ENCODE measurements at regions not wholly inside any gene's neighbourhood (a gene's known extent, or its start where the extent isn't known, plus 50 kb on each side); places are given as distances from the start of the nearest gene placed in this dataset.

DNA sequence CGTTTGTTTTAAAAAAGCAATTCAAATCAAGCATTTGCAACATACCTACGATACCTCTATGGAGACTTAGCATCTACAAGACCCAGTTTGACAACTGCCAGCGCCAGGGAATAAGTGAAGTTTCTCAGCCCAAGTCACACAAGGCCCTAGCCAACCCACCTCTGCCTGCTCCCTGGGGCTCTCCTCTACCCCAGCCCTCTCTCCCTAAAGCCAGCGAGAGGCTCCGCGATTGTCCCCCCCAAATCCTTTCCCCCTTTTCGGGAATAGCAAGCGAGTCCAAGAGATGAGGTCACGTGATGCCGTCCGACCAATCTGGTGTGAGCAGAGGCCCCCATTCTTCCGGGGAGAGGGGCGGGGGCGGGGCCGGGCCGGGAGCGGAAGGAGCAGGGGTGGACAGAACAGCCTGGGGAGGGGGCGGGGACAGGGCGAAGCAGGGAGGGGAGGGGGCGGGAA is 102.2 kb upstream of the RAB6C start:
- no peak for FAIRE-seq

- no peak for FAIRE-seq
Measured at GRCh38 chr2:129877795-129878775, 101.4 kb upstream of the RAB6C start.

GRCh38 chr2:129879614-129880180 is 99.8 kb upstream of the RAB6C start:
- FAIRE-seq, result no peak

- no peak for FAIRE-seq
Measured at GRCh38 chr2:129880309-129880708, 99.2 kb upstream of the RAB6C start.

- FAIRE-seq, result no peak
Measured at GRCh38 chr2:129880971-129881370, 98.5 kb upstream of the RAB6C start.

GRCh38 chr2:129881786-129882396 is 97.6 kb upstream of the RAB6C start:
- no peak for FAIRE-seq

DNA sequence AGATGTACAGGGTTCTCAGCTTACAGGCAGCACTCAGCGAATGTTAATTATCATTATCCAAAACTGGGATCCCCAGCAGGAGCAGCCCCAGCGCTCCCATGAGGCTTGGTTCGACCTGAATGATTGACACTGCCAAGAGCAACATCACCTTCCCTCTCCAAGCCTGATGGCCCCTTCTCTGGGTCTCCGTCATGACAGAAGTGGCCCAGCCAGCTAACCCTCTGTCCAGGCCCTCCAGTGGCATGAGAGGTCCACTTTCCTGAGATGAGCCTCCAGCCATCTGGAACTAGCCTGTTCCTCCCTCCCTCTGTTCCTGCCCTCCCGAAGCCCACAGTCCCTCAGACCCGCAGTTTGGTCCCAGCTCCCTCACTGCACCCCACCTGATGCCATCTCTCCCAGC is 97.0 kb upstream of the RAB6C start:
- FAIRE-seq, result no peak

DNA sequence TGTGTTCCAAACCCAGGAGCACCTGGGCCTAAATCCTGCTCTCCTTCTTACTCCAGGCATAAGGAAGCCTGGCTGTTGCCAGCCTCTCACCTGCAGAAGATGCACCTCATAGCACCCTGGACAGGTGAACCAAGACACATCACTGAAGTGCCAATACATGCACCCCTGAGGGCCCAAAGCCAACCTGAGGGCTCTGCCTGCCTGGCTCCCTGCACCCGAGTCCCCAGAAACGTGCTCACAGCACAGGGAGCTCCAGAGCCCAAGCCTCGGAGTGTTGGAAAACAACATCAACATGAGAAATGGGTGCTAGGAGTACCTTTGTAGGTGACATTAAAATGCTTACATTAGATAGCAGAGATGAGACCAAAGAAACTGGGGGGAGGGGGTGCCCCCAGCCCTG is 96.3 kb upstream of the RAB6C start:
- FAIRE-seq, result no peak

DNA sequence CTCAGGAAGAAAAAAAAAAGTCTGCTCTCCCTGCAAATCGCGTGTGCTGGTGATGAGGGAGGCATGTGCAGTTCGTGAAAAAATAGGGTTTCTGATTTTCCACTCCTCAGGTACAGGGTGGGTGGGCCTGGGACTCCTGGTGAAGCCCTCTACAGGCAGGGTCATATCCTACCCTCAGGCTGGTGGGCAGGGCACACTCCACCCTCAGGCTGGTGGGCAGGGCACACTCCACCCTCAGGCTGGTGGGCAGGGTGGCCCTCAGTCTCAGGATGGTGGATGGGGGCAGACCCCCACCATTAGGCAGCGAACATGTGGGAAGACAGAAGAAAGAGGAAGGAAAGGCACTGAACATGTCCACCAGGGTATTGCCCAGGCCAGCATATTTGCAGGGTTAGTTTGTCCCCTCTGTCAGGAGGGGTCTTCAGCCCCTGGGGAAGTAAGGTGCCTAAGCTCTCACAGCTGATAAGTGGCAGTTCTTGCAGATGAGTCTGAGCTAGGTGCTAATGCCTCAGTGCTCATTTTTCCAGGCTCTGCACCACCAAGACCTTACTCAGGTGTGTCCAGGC is 95.2 kb upstream of the RAB6C start:
- no peak for FAIRE-seq

DNA sequence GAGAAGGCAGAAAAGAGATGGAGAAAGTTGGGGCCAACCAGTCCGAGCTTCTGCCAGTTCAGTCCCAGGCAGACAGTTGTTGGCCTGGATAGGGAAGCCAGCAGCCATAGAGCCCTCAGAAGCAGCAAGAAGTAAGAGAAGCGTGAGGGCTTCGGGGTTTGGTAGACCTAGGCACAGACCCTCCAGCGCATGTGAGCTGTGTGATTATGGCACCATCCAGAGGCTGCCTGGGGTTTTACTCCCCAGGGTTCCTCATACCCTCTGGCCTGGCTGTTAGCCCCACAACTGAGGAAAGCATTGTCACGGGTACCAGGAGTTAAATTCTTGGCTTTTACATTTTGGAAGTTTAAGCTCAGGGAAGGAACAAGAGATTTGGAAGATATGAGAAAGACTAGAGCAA is 93.7 kb upstream of the RAB6C start:
- FAIRE-seq, result no peak

- FAIRE-seq, result no peak
Measured at GRCh38 chr2:129887688-129888266, 91.7 kb upstream of the RAB6C start.

- FAIRE-seq, result no peak
Measured at GRCh38 chr2:129888461-129888860, 91.0 kb upstream of the RAB6C start.

DNA sequence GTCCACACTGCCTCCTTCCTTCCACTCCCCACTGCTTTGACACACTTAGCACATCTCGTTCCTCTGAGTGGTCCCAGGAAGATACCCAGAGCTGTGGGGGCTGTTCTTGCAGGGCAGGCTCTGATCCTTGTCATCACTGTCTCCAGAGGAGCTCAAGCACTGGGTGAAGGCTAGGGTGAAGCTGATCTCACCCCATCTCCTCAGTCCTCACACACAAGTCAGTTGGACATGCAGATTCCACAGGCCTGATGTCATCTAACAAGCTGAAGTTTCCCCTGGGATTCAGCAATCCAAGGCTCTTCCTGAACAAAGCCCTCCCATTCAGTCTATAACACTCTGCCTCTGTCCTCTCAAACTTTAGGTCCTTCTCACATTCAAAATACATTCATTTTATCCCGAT is 90.6 kb upstream of the RAB6C start:
- no peak for FAIRE-seq

DNA sequence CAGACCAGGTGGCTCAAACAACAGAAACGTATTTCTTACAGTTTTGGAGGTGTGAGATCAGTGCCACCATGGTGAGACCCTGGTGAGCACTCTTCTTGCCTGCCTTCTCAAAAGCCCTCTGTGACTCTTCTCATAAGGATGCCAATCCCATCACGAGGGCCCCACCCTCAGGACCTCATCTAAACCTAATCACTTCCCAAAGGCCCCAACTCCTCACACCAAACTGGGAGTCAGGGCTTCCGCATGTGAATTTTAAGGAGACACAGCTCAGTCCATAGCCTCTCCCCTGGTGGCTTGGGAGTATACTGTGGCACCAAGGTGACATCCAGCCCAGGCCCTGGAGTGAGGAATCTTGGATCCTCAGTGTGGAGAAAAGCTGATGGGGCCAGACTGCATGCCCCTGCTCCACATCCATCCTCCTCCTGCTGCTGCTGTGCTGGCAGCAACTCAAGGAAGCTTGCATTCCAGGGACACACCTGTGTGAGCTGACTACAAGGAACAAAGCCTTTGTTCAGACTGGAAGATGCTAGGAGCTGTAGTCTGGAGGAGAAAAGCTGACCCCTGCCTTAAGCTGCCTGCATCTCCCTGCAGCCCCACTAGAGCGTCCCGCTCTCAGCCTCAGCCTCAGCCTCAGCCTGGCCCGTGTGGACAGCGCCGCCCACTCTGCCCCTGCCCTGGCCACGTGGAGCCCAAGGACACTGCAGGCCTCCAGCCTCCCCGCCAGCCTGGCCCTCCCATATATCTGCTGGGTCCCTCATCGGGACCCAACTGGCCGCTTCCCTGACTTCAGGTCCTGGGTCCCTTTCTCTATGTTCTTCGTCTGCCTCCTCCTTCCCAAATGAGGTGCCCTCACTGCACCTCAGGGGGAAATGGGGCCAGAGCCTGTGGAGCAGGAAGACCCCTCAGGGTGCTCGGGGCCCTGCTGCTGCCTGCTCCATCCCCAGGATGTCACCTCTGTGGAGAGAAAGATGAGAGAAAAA is 87.8 kb upstream of the RAB6C start:
- no peak for FAIRE-seq

GRCh38 chr2:129892360-129892759 is 87.1 kb upstream of the RAB6C start:
- no peak for FAIRE-seq

DNA sequence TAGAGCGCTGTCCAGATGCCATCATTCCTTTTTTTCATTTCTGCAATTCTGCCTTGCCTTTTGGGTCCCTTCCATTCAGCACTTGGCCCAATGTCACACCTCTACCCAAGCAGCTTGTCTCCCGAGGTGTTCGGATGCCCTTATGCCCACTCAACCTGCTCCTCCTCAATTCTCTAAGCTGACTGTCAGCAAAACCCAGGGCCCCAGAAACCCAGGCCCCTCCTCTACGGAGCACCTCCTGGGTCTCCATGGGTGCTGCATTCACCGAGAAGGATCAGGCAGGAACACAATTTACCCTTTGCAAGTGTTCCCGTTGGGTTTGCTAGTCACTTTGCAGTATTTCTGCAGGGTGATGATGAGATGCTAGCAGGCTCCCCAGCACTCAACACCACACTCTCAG is 86.7 kb upstream of the RAB6C start:
- FAIRE-seq, result no peak

GRCh38 chr2:129893244-129893643 is 86.2 kb upstream of the RAB6C start:
- FAIRE-seq, result no peak

DNA sequence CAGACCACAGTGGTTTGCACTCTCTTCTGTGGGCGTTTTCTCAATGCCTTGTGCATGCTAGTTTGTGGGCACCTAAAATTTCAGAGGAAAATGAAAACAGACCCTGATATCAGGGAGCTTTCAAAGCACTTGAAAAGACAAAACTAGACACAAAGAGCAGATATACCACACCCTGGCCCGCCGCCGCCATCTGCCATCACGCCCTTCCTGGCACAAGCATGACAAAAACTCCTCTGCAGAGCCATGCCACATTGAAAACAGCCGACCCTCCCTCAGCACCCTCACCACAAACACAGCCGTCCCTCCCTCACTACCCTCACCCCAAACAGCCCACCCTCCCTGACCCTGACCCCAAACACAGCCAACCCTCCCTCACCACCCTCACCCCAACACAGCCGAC is 84.8 kb upstream of the RAB6C start:
- FAIRE-seq, result no peak

DNA sequence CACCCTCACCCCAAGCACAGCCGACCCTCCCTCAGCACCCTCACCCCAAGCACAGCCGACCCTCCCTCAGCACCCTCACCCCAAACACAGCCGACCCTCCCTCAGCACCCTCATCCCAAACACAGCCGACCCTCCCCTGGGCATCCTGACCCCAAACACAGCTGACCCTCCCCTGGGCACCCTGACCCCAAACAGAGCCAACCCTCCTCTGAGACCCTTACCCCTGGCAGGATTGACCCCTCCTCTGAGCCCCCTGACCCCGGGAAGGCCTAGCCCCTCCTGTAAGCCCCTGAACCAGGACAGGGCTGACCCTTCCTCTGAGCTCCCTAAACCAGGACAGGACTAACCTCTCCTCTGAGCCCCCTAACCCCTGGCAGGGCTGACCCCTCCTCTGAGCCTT is 84.4 kb upstream of the RAB6C start:
- FAIRE-seq, result no peak

GRCh38 chr2:129895526-129896082 is 83.9 kb upstream of the RAB6C start:
- no peak for FAIRE-seq
